ENCODE measurements at regions not wholly inside any gene's neighbourhood (a gene's known extent, or its start where the extent isn't known, plus 50 kb on each side); places are given as distances from the start of the nearest gene placed in this dataset.

GRCh38 chr7:85908051-85908450, 721.2 kb upstream of the SEMA3D start:
- TF ChIP-seq POLR2AphosphoS5 (IDR thresholded peaks at IDR 0.05) (no peak), POLR2A (IDR thresholded peaks at IDR 0.05) (no peak), CTCF (IDR thresholded peaks at IDR 0.05) (no peak), EP300 (IDR thresholded peaks at IDR 0.05) (no peak)
